ENCODE measurements at regions not wholly inside any gene's neighbourhood (a gene's known extent, or its start where the extent isn't known, plus 50 kb on each side); places are given as distances from the start of the nearest gene placed in this dataset.

- no peak for DNase-seq
These were observed 572.8 kb upstream of the USP15 start for GRCh38 chr12:61687407-61687806.

GRCh38 chr12:61694214-61694613 is 566.0 kb upstream of the USP15 start:
- no peak for DNase-seq

- no peak for DNase-seq
These were observed 558.7 kb upstream of the USP15 start for GRCh38 chr12:61701471-61701870.

- no peak for DNase-seq
These were observed 553.4 kb upstream of the USP15 start for GRCh38 chr12:61706783-61707182.

- DNase-seq = no peak
These were observed 547.1 kb upstream of the USP15 start for GRCh38 chr12:61713121-61713520.

- no peak for DNase-seq
These were observed 542.2 kb upstream of the USP15 start for GRCh38 chr12:61717986-61718385.

- DNase-seq = no peak
These were observed 520.3 kb upstream of the USP15 start for GRCh38 chr12:61739925-61740324.

- DNase-seq = no peak
These were observed 509.6 kb upstream of the USP15 start for GRCh38 chr12:61750604-61751003.

GRCh38 chr12:61754214-61754613 is 506.0 kb upstream of the USP15 start:
- DNase-seq = no peak

- DNase-seq = no peak
These were observed 502.2 kb upstream of the USP15 start for GRCh38 chr12:61757831-61758505.

GRCh38 chr12:61758661-61759060 is 501.5 kb upstream of the USP15 start:
- no peak for DNase-seq

GRCh38 chr12:61765926-61766325 is 494.3 kb upstream of the USP15 start:
- DNase-seq = no peak

GRCh38 chr12:61780435-61780834 is 479.8 kb upstream of the USP15 start:
- DNase-seq = no peak

GRCh38 chr12:61781021-61781581 is 479.1 kb upstream of the USP15 start:
- DNase-seq = no peak

- DNase-seq = no peak
These were observed 463.4 kb upstream of the USP15 start for GRCh38 chr12:61796846-61797245.

- no peak for DNase-seq
These were observed 462.9 kb upstream of the USP15 start for GRCh38 chr12:61797266-61797665.

GRCh38 chr12:61798778-61799177 is 461.4 kb upstream of the USP15 start:
- no peak for DNase-seq

- DNase-seq = no peak
These were observed 455.9 kb upstream of the USP15 start for GRCh38 chr12:61804301-61804700.

GRCh38 chr12:61808856-61809255 is 451.3 kb upstream of the USP15 start:
- DNase-seq = no peak

GRCh38 chr12:61810486-61810885 is 449.7 kb upstream of the USP15 start:
- no peak for DNase-seq

- no peak for DNase-seq
These were observed 438.8 kb upstream of the USP15 start for GRCh38 chr12:61821381-61821780.

- no peak for DNase-seq
These were observed 437.1 kb upstream of the USP15 start for GRCh38 chr12:61823102-61823501.

- DNase-seq = no peak
These were observed 413.4 kb upstream of the USP15 start for GRCh38 chr12:61846765-61847164.

GRCh38 chr12:61848893-61849292 is 411.3 kb upstream of the USP15 start:
- no peak for DNase-seq

GRCh38 chr12:61853945-61854344 is 406.3 kb upstream of the USP15 start:
- no peak for DNase-seq
